ENCODE measurements at regions not wholly inside any gene's neighbourhood (a gene's known extent, or its start where the extent isn't known, plus 50 kb on each side); places are given as distances from the start of the nearest gene placed in this dataset.
A peak's percentile ranks its signal among the peaks of the same experiment; 100 is the strongest.

- DNase-seq = no peak
These were observed 56.6 kb downstream of the SPRY2 start for GRCh38 chr13:80284290-80284689.

GRCh38 chr13:80278706-80279105 is 62.2 kb downstream of the SPRY2 start:
- DNase-seq = no peak

DNA sequence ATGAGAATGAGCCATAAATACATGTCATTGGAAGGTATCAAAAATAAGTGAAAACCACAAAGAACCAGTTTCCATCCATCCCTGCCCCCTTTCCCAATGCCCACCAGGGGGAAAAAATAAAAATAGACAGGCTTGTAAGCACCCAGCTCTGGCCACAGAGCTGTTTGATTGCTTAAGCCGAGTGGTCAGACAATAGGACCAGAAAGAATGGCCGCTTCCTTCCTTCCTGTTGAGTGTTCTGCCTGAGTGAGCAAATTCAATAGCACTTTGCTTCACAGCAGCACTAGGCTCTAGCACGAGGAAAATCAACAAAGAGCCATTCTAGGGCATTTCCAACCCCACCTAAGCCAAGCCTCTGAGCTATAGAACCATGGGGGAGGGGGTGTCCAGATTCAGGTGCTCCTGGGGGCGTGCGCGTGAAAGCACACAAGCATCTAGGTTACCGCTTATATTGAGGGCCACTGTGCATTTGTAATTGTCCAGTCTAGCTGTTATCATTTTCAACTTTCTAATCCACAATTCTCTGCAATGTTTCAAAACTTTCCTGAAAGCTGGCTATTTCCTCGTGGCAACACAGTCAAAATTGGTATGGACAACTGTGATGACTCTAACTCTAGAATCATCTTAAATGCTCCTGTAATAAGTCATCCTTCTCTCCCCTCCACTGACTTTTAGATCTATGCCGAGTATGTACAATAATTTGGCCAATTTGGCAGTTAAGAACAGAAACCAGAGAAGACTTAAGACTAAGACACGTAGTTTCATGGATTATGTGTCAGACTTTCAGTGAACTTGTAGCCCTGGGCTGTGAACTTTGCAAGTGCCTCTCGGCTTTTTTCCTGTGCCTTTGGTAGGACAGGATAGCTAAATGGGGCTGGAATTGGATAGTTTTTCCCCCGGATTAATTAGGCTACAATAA is 64.3 kb downstream of the SPRY2 start:
- DNase-seq = peak; percentile 29

DNA sequence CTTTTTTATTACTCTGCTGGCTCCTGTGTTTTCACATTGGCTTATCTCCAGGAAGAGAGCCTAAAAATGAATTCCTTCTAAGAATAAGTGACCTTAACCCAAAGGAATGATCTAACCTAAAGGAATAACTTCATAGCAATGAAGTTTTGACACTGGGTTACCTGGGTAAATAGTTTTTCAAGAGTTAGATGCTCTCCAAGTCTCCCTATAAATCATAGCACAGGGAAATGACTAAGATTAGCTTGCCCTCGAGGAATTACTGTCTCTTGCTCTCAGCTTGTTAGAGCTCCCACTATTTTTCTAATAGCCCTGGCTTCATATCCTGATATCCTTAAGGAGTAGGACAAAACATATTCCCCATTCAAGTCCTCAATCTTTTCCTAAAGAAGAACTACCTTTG is 66.3 kb downstream of the SPRY2 start:
- no peak for DNase-seq

- DNase-seq = no peak
These were observed 67.2 kb downstream of the SPRY2 start for GRCh38 chr13:80273718-80274117.

GRCh38 chr13:80265348-80265747 is 75.6 kb downstream of the SPRY2 start:
- DNase-seq = no peak

GRCh38 chr13:80263745-80264513 is 77.0 kb downstream of the SPRY2 start:
- DNase-seq = no peak

- no peak for DNase-seq
These were observed 78.8 kb downstream of the SPRY2 start for GRCh38 chr13:80262051-80262695.

DNA sequence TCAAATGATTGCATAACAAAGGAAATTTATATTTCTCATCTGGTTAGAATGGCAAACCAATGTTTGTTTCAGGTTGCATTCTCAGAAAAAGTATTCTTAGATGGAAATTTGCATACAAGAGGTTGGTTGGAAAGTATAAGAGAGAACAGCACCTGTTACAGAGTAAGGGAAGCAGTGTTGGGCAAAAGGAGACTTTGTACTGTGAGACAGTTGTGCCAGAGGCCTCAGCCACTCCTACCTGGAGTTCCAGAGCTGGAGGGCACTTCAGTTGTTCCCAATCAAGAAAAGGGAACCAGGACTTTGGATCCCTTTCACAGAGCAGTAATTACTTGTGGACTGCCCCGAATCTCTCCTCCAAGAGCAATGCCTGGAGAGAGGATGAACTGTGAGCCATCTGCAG is 81.8 kb downstream of the SPRY2 start:
- no peak for DNase-seq

- DNase-seq = no peak
These were observed 84.5 kb downstream of the SPRY2 start for GRCh38 chr13:80256352-80256932.

DNA sequence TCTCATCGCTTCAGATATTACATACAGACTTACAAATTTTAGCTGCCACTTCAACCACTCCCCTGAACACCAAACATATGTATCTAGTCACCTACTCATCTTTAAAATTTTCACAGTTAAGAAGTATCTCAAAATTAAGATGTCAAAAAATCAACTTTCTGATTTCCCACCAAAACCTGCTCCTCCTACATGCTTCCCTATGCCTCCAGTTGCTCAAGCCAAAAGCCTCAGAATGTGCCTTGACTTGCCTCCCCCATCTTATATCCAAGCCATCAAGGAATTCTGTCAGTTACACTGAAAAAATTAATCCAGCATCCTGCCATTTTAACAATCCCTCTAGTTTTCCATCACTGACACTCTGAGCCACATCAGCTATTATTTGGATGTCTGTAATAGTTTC is 85.0 kb downstream of the SPRY2 start:
- DNase-seq = no peak

DNA sequence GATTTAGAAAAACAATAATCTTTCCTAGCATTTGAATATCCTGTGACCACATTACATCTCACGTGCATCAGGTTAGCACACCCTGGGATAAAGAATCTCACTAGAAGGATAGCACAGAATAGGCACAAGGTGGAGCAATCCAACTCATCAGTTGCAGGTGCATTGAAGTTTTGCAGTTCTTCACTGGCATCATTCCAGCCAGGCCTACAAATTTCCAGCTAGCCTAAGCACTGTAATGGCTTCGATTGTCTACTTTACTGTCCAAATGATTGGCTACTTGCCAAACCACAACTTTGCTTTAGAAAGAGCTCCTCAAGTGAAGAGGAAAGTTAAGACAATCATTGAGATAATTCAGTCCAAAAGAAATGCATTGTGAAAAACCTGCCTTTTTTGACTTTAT is 89.5 kb downstream of the SPRY2 start:
- no peak for DNase-seq

- no peak for DNase-seq
These were observed 90.6 kb downstream of the SPRY2 start for GRCh38 chr13:80250213-80250810.

DNA sequence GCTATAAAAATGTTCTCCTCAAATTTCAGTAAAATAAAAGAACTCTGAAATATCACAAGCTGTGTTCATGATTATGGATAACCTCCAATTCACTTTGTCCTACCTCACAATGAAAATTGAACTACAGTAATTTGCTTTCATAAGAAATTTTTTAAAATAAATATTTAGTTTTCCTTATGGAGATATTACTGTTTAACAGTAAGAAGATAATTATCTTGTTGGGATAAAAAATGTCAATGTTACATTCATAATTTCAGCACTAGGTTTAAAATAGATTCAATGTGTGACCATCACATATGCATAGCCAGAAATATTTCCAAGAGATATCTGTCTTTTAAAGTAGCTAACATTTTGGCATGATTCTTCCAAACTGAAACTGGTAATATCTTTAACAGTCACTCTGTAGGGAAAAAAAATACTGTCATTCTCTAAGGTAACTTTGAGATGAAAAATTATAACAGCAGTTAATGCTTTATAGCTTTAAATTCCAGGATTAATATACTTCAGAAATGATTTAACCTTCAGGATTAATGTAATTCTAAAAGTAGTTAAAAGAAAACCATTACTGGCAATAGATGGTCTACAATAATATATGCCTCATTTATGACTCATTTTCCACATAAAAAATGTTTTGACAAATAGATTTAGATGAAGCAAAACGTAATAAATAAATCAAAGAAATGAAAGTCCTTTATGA is 91.3 kb downstream of the SPRY2 start:
- no peak for DNase-seq

GRCh38 chr13:80245162-80245733 is 95.7 kb downstream of the SPRY2 start:
- DNase-seq = no peak

DNA sequence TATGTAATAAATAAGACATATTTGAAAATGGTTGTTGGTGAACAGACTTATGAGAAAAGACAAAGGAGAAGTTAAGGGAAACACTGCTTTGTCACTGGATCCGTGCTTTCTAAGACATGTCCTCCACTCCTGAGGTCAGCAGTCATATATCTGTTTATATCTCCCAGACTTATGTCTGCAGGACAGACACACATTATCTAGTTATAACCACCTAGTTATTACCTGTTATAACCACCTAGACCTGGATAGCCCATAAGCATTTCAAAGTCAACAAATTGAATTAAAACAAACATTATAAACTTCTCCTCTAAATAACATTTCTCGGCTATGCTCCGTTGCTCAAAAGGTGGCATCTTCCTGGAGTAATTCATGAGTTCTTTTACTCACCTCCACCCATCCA is 96.4 kb downstream of the SPRY2 start:
- DNase-seq = no peak

GRCh38 chr13:80242728-80243427 is 98.0 kb downstream of the SPRY2 start:
- no peak for DNase-seq

GRCh38 chr13:80239571-80240255 is 101.2 kb downstream of the SPRY2 start:
- DNase-seq = no peak

GRCh38 chr13:80239116-80239515 is 101.8 kb downstream of the SPRY2 start:
- DNase-seq = no peak

GRCh38 chr13:80237646-80238045 is 103.3 kb downstream of the SPRY2 start:
- DNase-seq = no peak

All from right kidney (tissue), 1 donor.